HEK293 (cell line): ENCODE measurements at regions not wholly inside any gene's neighbourhood (a gene's known extent, or its start where the extent isn't known, plus 50 kb on each side); places are given as distances from the start of the nearest gene placed in this dataset.

Experiments
- CTCF ChIA-PET: fragments of 350-600 bp; formaldehyde crosslinking; extraction: SDS; loops from one replicate; lab custom pipeline; 2021; ENCODE audit warnings: antibody characterized with exemption; lab: Yijun Ruan, JAX
- POLR2A ChIA-PET: fragments of 300-600 bp; formaldehyde crosslinking; extraction: SDS; loops from one replicate; lab custom pipeline; 2020; ENCODE audit warnings: antibody characterized with exemption, inconsistent platforms; lab: Yijun Ruan, JAX
- H3K27ac ChIP-seq: fragments of 200-500 bp; sonication (Bioruptor generic); 2 replicates; pipeline ENCODE4 v1.5.1; 2014; ENCODE audit warnings: low read depth, low read length, control low read depth, inconsistent platforms; ENCODE audit errors: extremely low read depth
- H3K36me3 ChIP-seq, 2 experiments: fragments of 200-500 bp in 1 of 2; sonication (Bioruptor generic) in 1 of 2; 1 replicate in 1 of 2; 2 replicates in 1 of 2; pipeline ENCODE4 v1.5.1; 2014 to 2017; ENCODE audit warnings: inconsistent platforms in 2 of 2, low read length in 2 of 2; ENCODE audit not compliant: control insufficient read depth in 2 of 2, insufficient read depth in 1 of 2
- H3K4me1 ChIP-seq: fragments of 200-500 bp; sonication (Bioruptor generic); 2 replicates; pipeline ENCODE4 v1.5.1; 2014; ENCODE audit warnings: mild to moderate bottlenecking, low read length, inconsistent platforms; ENCODE audit not compliant: control insufficient read depth, insufficient read depth
- H3K4me3 ChIP-seq: 2 replicates; pipeline ENCODE4 v1.5.1; 2011; ENCODE audit warnings: low read depth, mild to moderate bottlenecking, control low read depth, low read length, moderate library complexity
- H3K9me3 ChIP-seq: fragments of 200-500 bp; sonication (Bioruptor generic); 2 replicates; pipeline ENCODE4 v1.5.1; 2014; ENCODE audit warnings: low read depth, low read length, inconsistent platforms; ENCODE audit not compliant: control insufficient read depth, insufficient read depth
- KLF7 ChIP-seq: fragments of 450-650 bp; formaldehyde crosslinking; IDR thresholded peaks from 2 replicates; pipeline ENCODE4 v1.5.1; 2016; ENCODE audit warnings: missing biosample characterization, missing genetic modification characterization, borderline replicate concordance
- OVOL3 ChIP-seq: fragments of 450-650 bp; formaldehyde crosslinking; IDR thresholded peaks from 2 replicates; pipeline ENCODE4 v1.5.1; 2016; ENCODE audit warnings: missing biosample characterization, missing genetic modification characterization
- PRDM2 ChIP-seq: fragments of 450-650 bp; formaldehyde crosslinking; IDR thresholded peaks from 2 replicates; pipeline ENCODE4 v1.5.1; 2016; ENCODE audit warnings: missing biosample characterization, missing genetic modification characterization, borderline replicate concordance
- REPIN1 ChIP-seq: fragments of 450-650 bp; formaldehyde crosslinking; IDR thresholded peaks from 2 replicates; pipeline ENCODE4 v1.5.1; 2017; ENCODE audit warnings: missing biosample characterization, missing genetic modification characterization, low read depth
- SP2 ChIP-seq: fragments of 450-650 bp; formaldehyde crosslinking; IDR thresholded peaks from 2 replicates; pipeline ENCODE4 v1.5.1; 2016; ENCODE audit warnings: missing biosample characterization, missing genetic modification characterization
- TCF7L2 ChIP-seq: IDR thresholded peaks from 2 replicates; pipeline ENCODE4 v1.6.1; 2011; ENCODE audit warnings: low read depth, mild to moderate bottlenecking, inconsistent platforms, low read length, moderate library complexity, borderline replicate concordance
- ZFHX2 ChIP-seq: fragments of 450-650 bp; formaldehyde crosslinking; conservative IDR thresholded peaks from 2 replicates; pipeline ENCODE4 v1.5.1; 2016; ENCODE audit warnings: missing biosample characterization, missing genetic modification characterization
- ZFP3 ChIP-seq: fragments of 450-650 bp; formaldehyde crosslinking; IDR thresholded peaks from 2 replicates; pipeline ENCODE4 v1.5.1; 2016; ENCODE audit warnings: low read depth, missing biosample characterization, missing genetic modification characterization
- ZFP37 ChIP-seq: fragments of 450-650 bp; formaldehyde crosslinking; IDR thresholded peaks from 2 replicates; pipeline ENCODE4 v1.5.1; 2016; ENCODE audit warnings: missing biosample characterization, missing genetic modification characterization
- ZNF10 ChIP-seq: fragments of 450-650 bp; formaldehyde crosslinking; IDR thresholded peaks from 2 replicates; pipeline ENCODE4 v1.5.1; 2017; ENCODE audit warnings: missing biosample characterization, missing genetic modification characterization
- ZNF112 ChIP-seq: fragments of 450-650 bp; formaldehyde crosslinking; IDR thresholded peaks from 2 replicates; pipeline ENCODE4 v1.5.0; 2017; ENCODE audit warnings: missing biosample characterization, missing genetic modification characterization
- ZNF121 ChIP-seq: fragments of 450-650 bp; formaldehyde crosslinking; IDR thresholded peaks from 2 replicates; pipeline ENCODE4 v1.5.1; 2016; ENCODE audit warnings: missing biosample characterization, missing genetic modification characterization
- ZNF132 ChIP-seq: fragments of 450-650 bp; formaldehyde crosslinking; IDR thresholded peaks from 2 replicates; pipeline ENCODE4 v1.5.1; 2017; ENCODE audit warnings: missing biosample characterization, missing genetic modification characterization, borderline replicate concordance
- ZNF133 ChIP-seq: fragments of 450-650 bp; formaldehyde crosslinking; IDR thresholded peaks from 2 replicates; pipeline ENCODE4 v1.5.1; 2016; ENCODE audit warnings: missing biosample characterization, missing genetic modification characterization
- ZNF138 ChIP-seq: fragments of 450-650 bp; formaldehyde crosslinking; IDR thresholded peaks from 2 replicates; pipeline ENCODE4 v1.5.1; 2016; ENCODE audit warnings: missing biosample characterization, missing genetic modification characterization, borderline replicate concordance
- ZNF184 ChIP-seq: fragments of 450-650 bp; IDR thresholded peaks from 2 replicates; pipeline ENCODE4 v1.5.1; 2018; ENCODE audit warnings: missing biosample characterization, mild to moderate bottlenecking, missing genetic modification characterization
- ZNF23 ChIP-seq: fragments of 450-650 bp; formaldehyde crosslinking; IDR thresholded peaks from 2 replicates; pipeline ENCODE4 v1.5.1; 2016; ENCODE audit warnings: missing biosample characterization, missing genetic modification characterization, borderline replicate concordance
- ZNF311 ChIP-seq: fragments of 450-650 bp; formaldehyde crosslinking; IDR thresholded peaks from 2 replicates; pipeline ENCODE4 v1.5.1; 2017; ENCODE audit warnings: missing biosample characterization, missing genetic modification characterization, borderline replicate concordance
- ZNF529 ChIP-seq: fragments of 450-650 bp; formaldehyde crosslinking; IDR thresholded peaks from 2 replicates; pipeline ENCODE4 v1.5.1; 2017; ENCODE audit warnings: missing genetic modification characterization, missing biosample characterization; ENCODE audit not compliant: insufficient replicate concordance
- ZNF623 ChIP-seq: fragments of 450-650 bp; formaldehyde crosslinking; IDR thresholded peaks from 2 replicates; pipeline ENCODE4 v1.5.1; 2016; ENCODE audit warnings: missing biosample characterization, missing genetic modification characterization
- ZNF747 ChIP-seq: fragments of 450-650 bp; formaldehyde crosslinking; IDR thresholded peaks from 2 replicates; pipeline ENCODE4 v1.5.1; 2016; ENCODE audit warnings: missing biosample characterization, missing genetic modification characterization
- ZNF776 ChIP-seq: fragments of 450-650 bp; formaldehyde crosslinking; IDR thresholded peaks from 2 replicates; pipeline ENCODE4 v1.5.0; 2017; ENCODE audit warnings: missing biosample characterization, missing genetic modification characterization, borderline replicate concordance
- ZNF777 ChIP-seq: fragments of 450-650 bp; formaldehyde crosslinking; IDR thresholded peaks from 2 replicates; pipeline ENCODE4 v1.5.1; 2017; ENCODE audit warnings: missing biosample characterization, missing genetic modification characterization, borderline replicate concordance
- ZNF792 ChIP-seq: fragments of 450-650 bp; formaldehyde crosslinking; IDR thresholded peaks from 2 replicates; pipeline ENCODE4 v1.5.1; 2016; ENCODE audit warnings: missing biosample characterization, missing genetic modification characterization
- ZNF830 ChIP-seq: fragments of 450-650 bp; IDR thresholded peaks from 2 replicates; pipeline ENCODE4 v1.5.0; 2018; ENCODE audit warnings: missing biosample characterization, missing genetic modification characterization, low read depth, mild to moderate bottlenecking, moderate library complexity
- TF ChIP-seq, protein P1 (sequence below): fragments of 450-650 bp; formaldehyde crosslinking; IDR thresholded peaks from 2 replicates; pipeline ENCODE4 v1.5.1; 2016; ENCODE audit warnings: missing biosample characterization, missing genetic modification characterization
- TF ChIP-seq, protein P2 (sequence below): fragments of 450-650 bp; formaldehyde crosslinking; IDR thresholded peaks from 2 replicates; pipeline ENCODE4 v1.5.1; 2016; ENCODE audit warnings: missing biosample characterization, missing genetic modification characterization

- no peak for TF ChIP-seq ZNF747 (tag by site-specific recombination)
These were observed 99.9 kb upstream of the PROX1 start (continued) for GRCh38 chr1:213887842-213888241.

- H3K27ac ChIP-seq: no peak overlapping the region
- CTCF ChIA-PET: interaction anchor here (0.6 to 0.7 kb wide), 2 partner anchors 89 to 1065 kb away, joined by 3 read pairs; no protein-coding TSS in a partner anchor
These were observed 95.5 kb upstream of the PROX1 start for GRCh38 chr1:213891989-213892902.

DNA sequence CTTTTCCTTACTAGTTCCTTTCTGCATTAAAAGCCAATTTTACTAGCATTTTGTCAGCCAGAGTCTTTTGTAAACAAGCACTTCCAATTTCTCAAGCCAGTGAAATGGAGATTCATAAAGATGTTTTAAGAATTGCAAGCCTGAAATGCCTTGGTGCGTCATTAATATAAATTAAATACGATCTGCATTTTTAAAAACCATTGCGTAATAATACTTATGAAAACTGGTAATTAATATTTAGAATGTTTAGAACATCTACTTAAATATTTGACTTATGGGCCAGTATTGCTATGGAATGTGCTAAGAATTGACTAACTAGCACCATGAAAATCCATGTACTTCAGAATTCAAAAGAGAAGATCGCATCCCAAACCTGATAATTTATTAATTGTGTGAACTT is 89.1 kb upstream of the PROX1 start:
- ChIA-PET CTCF (no interaction called here), POLR2A (no interaction called here)
- no peaks in the 10 kb centered on the region for H3K4me1 ChIP-seq
- H3K4me3 ChIP-seq: no peak overlapping the region
- H3K9me3 ChIP-seq: no peaks in the 10 kb centered on the region
- no peak overlapping the region for H3K27ac ChIP-seq
- no peaks in the 10 kb centered on the region for H3K36me3 ChIP-seq
- TF ChIP-seq PRDM2 (tag by site-specific recombination) (no peak), ZNF792 (tag by site-specific recombination) (no peak), ZNF112 (tag by site-specific recombination) (no peak), ZNF311 (tag by site-specific recombination) (no peak), OVOL3 (no peak), KLF7 (tag by site-specific recombination) (no peak), ZFHX2 (tag by site-specific recombination) (no peak), ZFP3 (tag by site-specific recombination) (no peak), ZNF121 (no peak), ZNF138 (tag by site-specific recombination) (no peak), ZNF132 (no peak), ZNF133 (tag by site-specific recombination) (no peak)

More at GRCh38 chr1:213891989-213892902, 95.5 kb upstream of the PROX1 start:
- TF ChIP-seq ZNF184 (tag by site-specific recombination) (no peak), REPIN1 (no peak), ZNF529 (tag by site-specific recombination) (no peak), SP2 (tag by site-specific recombination) (no peak), ZNF777 (tag by site-specific recombination) (no peak), ZNF830 (tag by site-specific recombination) (no peak), ZNF23 (tag by site-specific recombination) (no peak), TCF7L2 (no peak), ZNF776 (tag by site-specific recombination) (no peak), OVOL3 (no peak), ZNF10 (tag by site-specific recombination) (no peak), ZFP37 (tag by site-specific recombination) (no peak), ZNF623 (tag by site-specific recombination) (no peak)
- TF ChIP-seq, protein P1, sequence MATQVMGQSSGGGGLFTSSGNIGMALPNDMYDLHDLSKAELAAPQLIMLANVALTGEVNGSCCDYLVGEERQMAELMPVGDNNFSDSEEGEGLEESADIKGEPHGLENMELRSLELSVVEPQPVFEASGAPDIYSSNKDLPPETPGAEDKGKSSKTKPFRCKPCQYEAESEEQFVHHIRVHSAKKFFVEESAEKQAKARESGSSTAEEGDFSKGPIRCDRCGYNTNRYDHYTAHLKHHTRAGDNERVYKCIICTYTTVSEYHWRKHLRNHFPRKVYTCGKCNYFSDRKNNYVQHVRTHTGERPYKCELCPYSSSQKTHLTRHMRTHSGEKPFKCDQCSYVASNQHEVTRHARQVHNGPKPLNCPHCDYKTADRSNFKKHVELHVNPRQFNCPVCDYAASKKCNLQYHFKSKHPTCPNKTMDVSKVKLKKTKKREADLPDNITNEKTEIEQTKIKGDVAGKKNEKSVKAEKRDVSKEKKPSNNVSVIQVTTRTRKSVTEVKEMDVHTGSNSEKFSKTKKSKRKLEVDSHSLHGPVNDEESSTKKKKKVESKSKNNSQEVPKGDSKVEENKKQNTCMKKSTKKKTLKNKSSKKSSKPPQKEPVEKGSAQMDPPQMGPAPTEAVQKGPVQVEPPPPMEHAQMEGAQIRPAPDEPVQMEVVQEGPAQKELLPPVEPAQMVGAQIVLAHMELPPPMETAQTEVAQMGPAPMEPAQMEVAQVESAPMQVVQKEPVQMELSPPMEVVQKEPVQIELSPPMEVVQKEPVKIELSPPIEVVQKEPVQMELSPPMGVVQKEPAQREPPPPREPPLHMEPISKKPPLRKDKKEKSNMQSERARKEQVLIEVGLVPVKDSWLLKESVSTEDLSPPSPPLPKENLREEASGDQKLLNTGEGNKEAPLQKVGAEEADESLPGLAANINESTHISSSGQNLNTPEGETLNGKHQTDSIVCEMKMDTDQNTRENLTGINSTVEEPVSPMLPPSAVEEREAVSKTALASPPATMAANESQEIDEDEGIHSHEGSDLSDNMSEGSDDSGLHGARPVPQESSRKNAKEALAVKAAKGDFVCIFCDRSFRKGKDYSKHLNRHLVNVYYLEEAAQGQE (tag by site-specific recombination): no peak
- TF ChIP-seq, protein P2, sequence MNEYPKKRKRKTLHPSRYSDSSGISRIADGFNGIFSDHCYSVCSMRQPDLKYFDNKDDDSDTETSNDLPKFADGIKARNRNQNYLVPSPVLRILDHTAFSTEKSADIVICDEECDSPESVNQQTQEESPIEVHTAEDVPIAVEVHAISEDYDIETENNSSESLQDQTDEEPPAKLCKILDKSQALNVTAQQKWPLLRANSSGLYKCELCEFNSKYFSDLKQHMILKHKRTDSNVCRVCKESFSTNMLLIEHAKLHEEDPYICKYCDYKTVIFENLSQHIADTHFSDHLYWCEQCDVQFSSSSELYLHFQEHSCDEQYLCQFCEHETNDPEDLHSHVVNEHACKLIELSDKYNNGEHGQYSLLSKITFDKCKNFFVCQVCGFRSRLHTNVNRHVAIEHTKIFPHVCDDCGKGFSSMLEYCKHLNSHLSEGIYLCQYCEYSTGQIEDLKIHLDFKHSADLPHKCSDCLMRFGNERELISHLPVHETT (tag by site-specific recombination): no peak
- POLR2A ChIA-PET: no interaction called here
- Histone ChIP-seq H3K4me1 (no peaks in the 10 kb centered on the region), H3K36me3 (no peaks in the 10 kb centered on the region), H3K4me3 (no peak overlapping the region), H3K9me3 (no peaks in the 10 kb centered on the region)
